ENCODE measurements at regions not wholly inside any gene's neighbourhood (a gene's known extent, or its start where the extent isn't known, plus 50 kb on each side); places are given as distances from the start of the nearest gene placed in this dataset.
A peak's percentile ranks its signal among the peaks of the same experiment; 100 is the strongest.
"Not testable (repeated sequence)": the region's sequence is repeated elsewhere in the genome, so short reads cannot be mapped to it uniquely, and the experiment has no call there.

- peak; percentile 65 for DNase-seq
Observed at GRCh38 chr4:72767618-72768302, 198.7 kb upstream of the ADAMTS3 start.

GRCh38 chr4:72765788-72766187, 196.8 kb upstream of the ADAMTS3 start:
- DNase-seq, result not testable (repeated sequence)

GRCh38 chr4:72761368-72762038, 192.5 kb upstream of the ADAMTS3 start:
- DNase-seq, result no peak

- not testable (repeated sequence) for DNase-seq
Observed at GRCh38 chr4:72753414-72753813, 184.4 kb upstream of the ADAMTS3 start.

- DNase-seq, result no peak
Observed at GRCh38 chr4:72744103-72744725, 175.2 kb upstream of the ADAMTS3 start.

GRCh38 chr4:72743078-72743477, 174.1 kb upstream of the ADAMTS3 start:
- no peak for DNase-seq

- DNase-seq, result no peak
Observed at GRCh38 chr4:72715299-72715698, 146.3 kb upstream of the ADAMTS3 start.

- DNase-seq, result no peak
Observed at GRCh38 chr4:72714482-72715279, 145.7 kb upstream of the ADAMTS3 start.

- no peak for DNase-seq
Observed at GRCh38 chr4:72712997-72713396, 144.0 kb upstream of the ADAMTS3 start.

GRCh38 chr4:72709475-72709874, 140.5 kb upstream of the ADAMTS3 start:
- DNase-seq, result no peak

GRCh38 chr4:72706684-72707083, 137.7 kb upstream of the ADAMTS3 start:
- no peak for DNase-seq

- DNase-seq, result not testable (repeated sequence)
Observed at GRCh38 chr4:72704925-72705640, 136.1 kb upstream of the ADAMTS3 start.

- no peak for DNase-seq
Observed at GRCh38 chr4:72702948-72703347, 133.9 kb upstream of the ADAMTS3 start.

- peak; percentile 36 for DNase-seq
Observed at GRCh38 chr4:72701987-72702819, 133.2 kb upstream of the ADAMTS3 start.

GRCh38 chr4:72690771-72691170, 121.8 kb upstream of the ADAMTS3 start:
- no peak for DNase-seq

GRCh38 chr4:72689923-72690322, 120.9 kb upstream of the ADAMTS3 start:
- no peak for DNase-seq

- DNase-seq, result not testable (repeated sequence)
Observed at GRCh38 chr4:72686390-72686789, 117.4 kb upstream of the ADAMTS3 start.

- DNase-seq, result no peak
Observed at GRCh38 chr4:72679666-72680065, 110.6 kb upstream of the ADAMTS3 start.

- DNase-seq, result no peak
Observed at GRCh38 chr4:72677886-72678285, 108.9 kb upstream of the ADAMTS3 start.

GRCh38 chr4:72677265-72677664, 108.2 kb upstream of the ADAMTS3 start:
- no peak for DNase-seq

GRCh38 chr4:72671980-72672379, 103.0 kb upstream of the ADAMTS3 start:
- DNase-seq, result no peak

GRCh38 chr4:72670521-72670920, 101.5 kb upstream of the ADAMTS3 start:
- DNase-seq, result no peak

Measured in fibroblast of skin of right quadriceps (primary cell).